ENCODE measurements at regions not wholly inside any gene's neighbourhood (a gene's known extent, or its start where the extent isn't known, plus 50 kb on each side); places are given as distances from the start of the nearest gene placed in this dataset.
A peak's percentile ranks its signal among the peaks of the same experiment; 100 is the strongest.

GRCh38 chr9:90022474-90022873 is 417.7 kb downstream of the GADD45G start:
- ATAC-seq, result peak; percentile 39
- no peak for DNase-seq (ENCODE audit: low spot score in 2 of 2)
- H3K9me3 Mint-ChIP-seq, result no peaks in the 10 kb centered on the region
- no peak overlapping the region for H3K27ac Mint-ChIP-seq
- H3K4me3 Mint-ChIP-seq, result no peak overlapping the region
- H3K36me3 Mint-ChIP-seq, result no peaks in the 10 kb centered on the region
- H3K4me1 Mint-ChIP-seq, result peaks cover 4% of the 10 kb centered on the region

GRCh38 chr9:90023861-90024260 is 419.0 kb downstream of the GADD45G start:
- no peak overlapping the region for H3K27ac Mint-ChIP-seq
- H3K4me1 Mint-ChIP-seq, result peaks cover under 1% of the 10 kb centered on the region
- no peak for ATAC-seq
- no peak for DNase-seq (ENCODE audit: low spot score in 2 of 2)
- no peak overlapping the region for H3K4me3 Mint-ChIP-seq
- no peaks in the 10 kb centered on the region for H3K36me3 Mint-ChIP-seq
- H3K9me3 Mint-ChIP-seq, result no peaks in the 10 kb centered on the region

- no peaks in the 10 kb centered on the region for H3K36me3 Mint-ChIP-seq
- no peaks in the 10 kb centered on the region for H3K9me3 Mint-ChIP-seq
- DNase-seq (ENCODE audit: low spot score in 2 of 2) (no peak), ATAC-seq (no peak)
- no peak overlapping the region for H3K4me3 Mint-ChIP-seq
- H3K27ac Mint-ChIP-seq, result no peak overlapping the region
- no peaks in the 10 kb centered on the region for H3K4me1 Mint-ChIP-seq
Measured at GRCh38 chr9:90024409-90024808, 419.6 kb downstream of the GADD45G start.

- no peaks in the 10 kb centered on the region for H3K4me1 Mint-ChIP-seq
- DNase-seq (ENCODE audit: low spot score in 2 of 2) (no peak), ATAC-seq (no peak)
- H3K9me3 Mint-ChIP-seq, result no peaks in the 10 kb centered on the region
- H3K4me3 Mint-ChIP-seq, result no peak overlapping the region
- no peak overlapping the region for H3K27ac Mint-ChIP-seq
- H3K36me3 Mint-ChIP-seq, result no peaks in the 10 kb centered on the region
Measured at GRCh38 chr9:90024823-90025222, 420.0 kb downstream of the GADD45G start.

- Mint-ChIP-seq H3K4me1 (no peaks in the 10 kb centered on the region), H3K27ac (no peak overlapping the region), H3K4me3 (no peak overlapping the region), H3K36me3 (no peaks in the 10 kb centered on the region), H3K9me3 (no peaks in the 10 kb centered on the region)
- ATAC-seq, result no peak
- DNase-seq (ENCODE audit: low spot score in 2 of 2), result no peak
Measured at GRCh38 chr9:90025816-90026215, 421.0 kb downstream of the GADD45G start.

GRCh38 chr9:90027296-90027790 is 422.5 kb downstream of the GADD45G start:
- no peaks in the 10 kb centered on the region for H3K36me3 Mint-ChIP-seq
- no peak overlapping the region for H3K4me3 Mint-ChIP-seq
- H3K27ac Mint-ChIP-seq, result no peak overlapping the region
- H3K9me3 Mint-ChIP-seq, result no peaks in the 10 kb centered on the region
- no peaks in the 10 kb centered on the region for H3K4me1 Mint-ChIP-seq
- ATAC-seq, result no peak
- no peak for DNase-seq (ENCODE audit: low spot score in 2 of 2)

GRCh38 chr9:90029386-90029785 is 424.6 kb downstream of the GADD45G start:
- DNase-seq (ENCODE audit: low spot score in 2 of 2), result no peak
- Mint-ChIP-seq H3K9me3 (no peaks in the 10 kb centered on the region), H3K4me3 (no peak overlapping the region), H3K4me1 (no peaks in the 10 kb centered on the region), H3K27ac (no peak overlapping the region), H3K36me3 (no peaks in the 10 kb centered on the region)
- ATAC-seq, result no peak

- Mint-ChIP-seq H3K36me3 (no peaks in the 10 kb centered on the region), H3K4me1 (no peaks in the 10 kb centered on the region), H3K27ac (no peak overlapping the region), H3K9me3 (no peaks in the 10 kb centered on the region), H3K4me3 (no peak overlapping the region)
- DNase-seq (ENCODE audit: low spot score in 2 of 2), result no peak
- ATAC-seq, result no peak
Measured at GRCh38 chr9:90029996-90030395, 425.2 kb downstream of the GADD45G start.

GRCh38 chr9:90032296-90033027 is 427.6 kb downstream of the GADD45G start:
- H3K4me3 Mint-ChIP-seq, result no peak overlapping the region
- no peak for DNase-seq (ENCODE audit: low spot score in 2 of 2)
- H3K27ac Mint-ChIP-seq, result no peak overlapping the region
- H3K9me3 Mint-ChIP-seq, result no peaks in the 10 kb centered on the region
- ATAC-seq, result no peak
- H3K36me3 Mint-ChIP-seq, result no peaks in the 10 kb centered on the region
- H3K4me1 Mint-ChIP-seq, result no peaks in the 10 kb centered on the region

GRCh38 chr9:90033028-90033650 is 428.3 kb downstream of the GADD45G start:
- no peak for ATAC-seq
- H3K9me3 Mint-ChIP-seq, result no peaks in the 10 kb centered on the region
- no peaks in the 10 kb centered on the region for H3K36me3 Mint-ChIP-seq
- H3K4me1 Mint-ChIP-seq, result no peaks in the 10 kb centered on the region
- DNase-seq (ENCODE audit: low spot score in 2 of 2), result no peak
- no peak overlapping the region for H3K27ac Mint-ChIP-seq
- H3K4me3 Mint-ChIP-seq, result no peak overlapping the region

GRCh38 chr9:90034071-90034470 is 429.3 kb downstream of the GADD45G start:
- no peaks in the 10 kb centered on the region for H3K9me3 Mint-ChIP-seq
- DNase-seq (ENCODE audit: low spot score in 2 of 2) (no peak), ATAC-seq (no peak)
- no peak overlapping the region for H3K4me3 Mint-ChIP-seq
- H3K36me3 Mint-ChIP-seq, result no peaks in the 10 kb centered on the region
- no peaks in the 10 kb centered on the region for H3K4me1 Mint-ChIP-seq
- no peak overlapping the region for H3K27ac Mint-ChIP-seq

- DNase-seq (ENCODE audit: low spot score in 2 of 2) (no peak), ATAC-seq (no peak)
- Mint-ChIP-seq H3K36me3 (no peaks in the 10 kb centered on the region), H3K27ac (no peak overlapping the region), H3K4me1 (no peaks in the 10 kb centered on the region), H3K9me3 (no peaks in the 10 kb centered on the region), H3K4me3 (no peak overlapping the region)
Measured at GRCh38 chr9:90035471-90035870, 430.7 kb downstream of the GADD45G start.

- Mint-ChIP-seq H3K9me3 (no peaks in the 10 kb centered on the region), H3K4me1 (no peaks in the 10 kb centered on the region), H3K4me3 (no peak overlapping the region), H3K36me3 (no peaks in the 10 kb centered on the region), H3K27ac (no peak overlapping the region)
- ATAC-seq (no peak), DNase-seq (ENCODE audit: low spot score in 2 of 2) (no peak)
Measured at GRCh38 chr9:90037146-90037797, 432.5 kb downstream of the GADD45G start.

- Mint-ChIP-seq H3K4me1 (peaks cover 2% of the 10 kb centered on the region), H3K27ac (no peak overlapping the region), H3K9me3 (no peaks in the 10 kb centered on the region), H3K4me3 (no peak overlapping the region), H3K36me3 (no peaks in the 10 kb centered on the region)
- no peak for DNase-seq (ENCODE audit: low spot score in 2 of 2)
- ATAC-seq, result no peak
Measured at GRCh38 chr9:90038763-90039162, 434.0 kb downstream of the GADD45G start.

- Mint-ChIP-seq H3K9me3 (peaks cover 2% of the 10 kb centered on the region), H3K27ac (no peak overlapping the region), H3K36me3 (no peaks in the 10 kb centered on the region)
Measured at GRCh38 chr9:90044263-90044662, 439.5 kb downstream of the GADD45G start.

GRCh38 chr9:90044710-90045151 is 439.9 kb downstream of the GADD45G start:
- peaks cover 15% of the 10 kb centered on the region for H3K4me1 Mint-ChIP-seq
- DNase-seq (ENCODE audit: low spot score in 2 of 2), result peak in 1 of 2 donors; percentile 43
- H3K27ac Mint-ChIP-seq, result no peak overlapping the region
- ATAC-seq, result peak; percentile 84
- H3K36me3 Mint-ChIP-seq, result no peaks in the 10 kb centered on the region
- no peak overlapping the region for H3K4me3 Mint-ChIP-seq
- H3K9me3 Mint-ChIP-seq, result peaks cover 2% of the 10 kb centered on the region

More at GRCh38 chr9:90044263-90044662, 439.5 kb downstream of the GADD45G start:
- no peak overlapping the region for H3K4me3 Mint-ChIP-seq
- ATAC-seq (no peak), DNase-seq (ENCODE audit: low spot score in 2 of 2) (peak in 1 of 2 donors; percentile 17)
- peaks cover 15% of the 10 kb centered on the region for H3K4me1 Mint-ChIP-seq

Data from stimulated activated effector memory CD8-positive, alpha-beta T cell treated with anti-CD3 and anti-CD28 coated beads, Interleukin-12 subunit alpha, Interleukin-12 subunit beta, amount 100 ng/mL, for 72 hours (primary cell).